H1 (cell line): ENCODE measurements at regions not wholly inside any gene's neighbourhood (a gene's known extent, or its start where the extent isn't known, plus 50 kb on each side); places are given as distances from the start of the nearest gene placed in this dataset.

Experiments used
- ATF2 ChIP-seq: IDR thresholded peaks from 2 replicates; pipeline ENCODE4 v1.6.1; 2012; ENCODE audit warnings: low read length, inconsistent platforms
- MAFK ChIP-seq: IDR thresholded peaks from 2 replicates; pipeline ENCODE4 v1.6.1; 2012; ENCODE audit warnings: low read depth, mild to moderate bottlenecking, improper control_type of control experiment, low read length
- POLR2A ChIP-seq, 2 experiments: IDR thresholded peaks; 1 replicate in 1 of 2; 2 replicates in 1 of 2; pipeline ENCODE4 v1.6.1; 2011; ENCODE audit warnings: low read depth in 2 of 2, low read length in 2 of 2, mild to moderate bottlenecking in 2 of 2; ENCODE audit errors: control extremely low read depth in 1 of 2
- YY1 ChIP-seq: IDR thresholded peaks from 2 replicates; pipeline ENCODE4 v1.6.1; 2011; ENCODE audit warnings: low read depth, mild to moderate bottlenecking, low read length

DNA sequence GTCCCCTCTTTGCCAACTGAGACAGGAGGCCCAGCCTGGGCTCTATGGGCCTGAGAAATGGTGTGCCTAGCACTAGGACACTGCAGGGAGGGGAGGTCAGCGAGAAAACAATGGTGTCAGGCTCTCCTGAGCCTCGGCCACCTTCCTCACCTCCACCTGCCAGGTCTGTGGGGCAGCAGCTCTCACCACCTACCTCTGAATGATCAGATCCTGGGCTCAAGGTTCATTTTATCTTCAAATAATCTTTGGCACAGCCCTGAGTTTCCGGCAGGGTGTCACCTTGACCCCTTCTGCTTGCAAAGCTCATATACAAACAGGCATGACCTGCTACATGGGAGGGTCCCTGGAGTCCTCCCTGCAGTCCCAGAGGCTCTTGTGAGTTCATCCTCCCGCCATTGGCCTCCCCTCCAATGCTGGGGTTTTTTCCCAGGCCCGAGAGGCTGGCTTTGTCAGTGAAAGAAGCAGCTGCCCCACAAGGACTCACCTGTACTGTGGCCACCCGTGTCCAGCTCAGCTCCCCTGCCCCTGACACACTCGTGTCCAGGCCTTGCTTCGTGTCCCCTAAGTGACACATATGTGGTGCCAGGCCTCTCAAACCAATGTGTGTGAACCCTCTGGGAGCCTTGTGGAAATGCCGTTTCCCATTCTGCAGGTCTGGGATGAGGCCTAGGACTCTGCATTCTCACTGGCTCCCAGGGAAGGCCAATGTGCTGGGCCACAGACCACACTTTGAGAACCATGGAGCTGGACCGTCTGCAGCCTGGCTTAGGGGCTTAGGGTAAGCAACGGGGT is 176.8 kb upstream of the CIBAR2 start (continued):
- TF ChIP-seq ATF2 (no peak), YY1 (no peak), MAFK (no peak), POLR2A (IDR thresholded peaks at IDR 0.05; ENCODE audit: control extremely low read depth in 1 of 2, low read depth in 2 of 2, low read length in 2 of 2) (no peak)
